ENCODE measurements at regions not wholly inside any gene's neighbourhood (a gene's known extent, or its start where the extent isn't known, plus 50 kb on each side); places are given as distances from the start of the nearest gene placed in this dataset.

DNA sequence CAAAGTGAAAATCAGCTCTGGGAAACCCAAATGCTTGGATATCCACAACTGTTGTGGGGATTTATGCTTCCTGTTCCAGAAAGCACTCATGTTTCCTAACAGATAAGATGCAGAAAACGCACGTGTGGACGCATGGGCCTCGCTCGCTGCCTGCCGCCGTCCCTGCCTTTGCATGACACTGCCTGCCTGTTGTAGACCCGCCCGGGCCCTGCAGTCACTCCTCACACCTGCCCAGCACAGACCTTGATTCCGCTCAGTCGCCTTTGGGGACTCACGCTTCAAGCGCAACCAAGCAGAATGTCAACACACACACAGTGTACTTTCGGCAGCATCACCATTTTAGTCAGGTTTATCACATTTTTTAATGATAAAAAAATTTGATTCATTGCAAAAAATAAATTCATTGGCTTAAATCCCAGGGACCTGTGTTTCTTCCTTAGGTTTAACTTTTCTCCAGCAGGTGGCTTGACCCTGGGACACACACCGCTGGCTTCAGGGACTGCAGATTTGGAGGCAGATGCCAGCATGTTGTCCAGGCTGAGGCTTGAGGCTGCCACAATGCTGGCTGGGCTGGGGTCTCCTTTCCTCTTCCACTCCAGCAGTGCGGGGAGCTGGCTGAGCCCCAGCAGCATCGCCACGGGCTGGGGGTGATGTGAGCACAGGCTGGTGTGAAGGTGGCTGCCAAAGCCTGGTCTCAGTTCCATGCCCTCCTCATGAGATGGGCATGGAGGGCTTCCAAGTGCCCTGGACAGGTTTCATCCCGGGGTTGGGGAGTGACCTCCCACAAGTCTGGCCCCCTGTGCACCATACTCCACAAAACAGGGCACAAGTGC is 416.9 kb upstream of the IRX4 start:
- intact Hi-C loops (cut with micrococcal nuclease) = no loop called here

DNA sequence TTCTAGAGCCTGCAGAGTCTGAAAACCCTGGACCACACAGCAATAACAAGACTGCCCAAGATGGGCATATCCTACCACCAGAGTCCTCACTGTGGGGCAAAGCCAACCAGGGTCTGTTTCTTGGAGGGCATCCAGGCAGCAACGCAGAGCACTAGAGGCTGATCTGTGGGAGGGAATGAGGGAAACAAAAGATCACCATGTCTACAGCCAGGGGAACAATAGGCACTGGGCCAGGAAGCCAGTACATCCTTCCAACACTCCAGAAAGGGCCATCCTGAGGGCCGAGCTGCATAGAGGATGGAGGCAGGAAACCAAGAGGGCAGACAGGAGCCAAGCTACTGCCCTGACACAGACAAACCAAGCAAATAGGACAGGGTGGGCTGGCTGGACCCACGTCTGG is 416.1 kb upstream of the IRX4 start:
- intact Hi-C loops (cut with micrococcal nuclease) = no loop called here

DNA sequence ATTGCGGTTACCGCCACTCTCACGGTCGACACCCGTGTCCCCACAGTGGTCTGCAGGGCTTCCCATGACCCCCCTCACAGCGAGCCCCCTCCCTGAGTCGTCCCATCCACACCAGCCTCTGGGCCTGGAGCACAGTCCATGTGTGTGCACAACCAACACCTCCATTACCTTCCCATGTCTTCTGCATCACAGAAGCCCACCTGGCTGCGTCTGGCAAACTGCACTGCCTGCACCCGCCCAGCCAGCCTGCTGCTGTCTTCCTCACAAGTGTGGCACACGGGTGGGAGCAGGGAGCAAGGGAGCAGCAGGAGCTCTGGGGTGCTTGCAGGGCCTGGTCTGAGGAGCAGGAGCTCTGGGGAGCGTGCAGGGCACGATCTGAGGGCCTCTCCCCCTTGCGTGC is 415.3 kb upstream of the IRX4 start:
- intact Hi-C loops (cut with micrococcal nuclease) = no loop called here

DNA sequence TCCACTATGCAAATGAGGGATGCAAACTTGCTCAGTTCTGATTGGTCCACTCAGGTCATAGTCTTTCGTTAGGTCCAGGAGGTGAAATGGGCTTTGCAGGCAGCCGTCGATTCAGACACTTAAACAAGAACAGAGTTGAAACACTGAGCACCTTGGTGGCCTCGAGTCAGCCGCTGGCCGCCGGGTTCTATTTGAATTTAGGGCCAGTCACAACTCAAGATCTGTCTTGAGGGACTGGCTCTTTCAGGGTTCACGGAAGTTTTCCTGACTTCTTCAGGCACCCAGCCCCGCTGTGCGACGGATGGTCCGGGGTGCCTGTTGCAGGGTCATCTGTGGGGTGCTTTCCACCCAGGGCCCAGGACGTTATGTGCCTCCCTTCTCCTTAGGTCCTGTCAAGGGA is 412.8 kb upstream of the IRX4 start:
- intact Hi-C loops (cut with micrococcal nuclease) = no loop called here

DNA sequence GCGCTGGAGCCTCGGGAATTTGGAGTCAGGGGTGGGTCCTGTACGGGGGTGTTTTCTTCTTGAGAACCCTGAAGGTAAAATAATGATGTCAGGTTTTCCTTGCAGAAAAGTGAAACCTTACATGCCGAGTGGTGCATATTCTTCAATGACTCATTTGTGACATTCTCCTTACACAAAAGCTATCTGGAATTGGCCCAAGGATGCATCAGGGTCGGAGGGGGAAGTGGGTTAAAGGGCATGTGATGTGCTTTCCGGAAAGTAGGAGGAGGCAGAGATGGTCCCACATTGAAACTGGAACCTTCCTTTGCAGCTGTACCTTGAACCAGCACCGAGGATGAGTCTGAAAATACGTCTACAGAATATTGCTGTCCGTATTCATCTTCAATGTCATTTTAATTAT is 411.2 kb upstream of the IRX4 start:
- intact Hi-C loops (cut with micrococcal nuclease) = no loop called here

DNA sequence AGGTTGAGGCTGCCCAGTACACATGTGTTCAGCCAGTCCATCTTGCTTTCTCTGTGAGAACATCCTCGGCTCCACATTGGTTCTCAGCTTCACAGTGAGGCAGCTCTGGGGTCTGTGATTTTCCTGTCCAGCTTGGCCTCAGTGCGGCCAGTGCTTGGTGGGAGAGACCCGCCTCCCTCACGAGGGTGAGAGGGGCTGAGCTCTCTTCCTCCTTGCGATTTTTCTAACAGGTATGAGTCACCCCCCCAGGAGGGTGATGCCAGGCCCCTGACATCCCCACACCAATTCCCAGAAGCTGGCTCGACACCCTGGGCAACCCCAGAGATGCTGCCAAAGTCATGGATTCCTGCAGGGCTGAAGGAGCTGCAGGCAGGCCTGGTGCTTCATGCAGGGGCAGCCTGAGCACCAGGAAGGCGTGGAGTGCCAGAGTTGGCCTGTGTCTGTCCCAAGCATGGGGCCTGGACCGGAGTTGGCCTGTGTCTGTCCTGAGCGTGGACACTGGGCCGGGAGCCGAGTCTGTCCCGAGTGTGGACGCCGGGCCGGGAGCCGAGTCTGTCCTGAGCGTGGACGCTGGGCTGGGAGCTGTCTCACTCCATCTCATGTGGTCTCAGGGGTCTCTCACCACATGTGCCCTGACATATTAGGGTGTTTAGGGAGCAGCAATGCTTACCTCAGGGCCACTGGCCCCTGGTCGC is 408.6 kb upstream of the IRX4 start:
- intact Hi-C loops (cut with micrococcal nuclease) = no loop called here

DNA sequence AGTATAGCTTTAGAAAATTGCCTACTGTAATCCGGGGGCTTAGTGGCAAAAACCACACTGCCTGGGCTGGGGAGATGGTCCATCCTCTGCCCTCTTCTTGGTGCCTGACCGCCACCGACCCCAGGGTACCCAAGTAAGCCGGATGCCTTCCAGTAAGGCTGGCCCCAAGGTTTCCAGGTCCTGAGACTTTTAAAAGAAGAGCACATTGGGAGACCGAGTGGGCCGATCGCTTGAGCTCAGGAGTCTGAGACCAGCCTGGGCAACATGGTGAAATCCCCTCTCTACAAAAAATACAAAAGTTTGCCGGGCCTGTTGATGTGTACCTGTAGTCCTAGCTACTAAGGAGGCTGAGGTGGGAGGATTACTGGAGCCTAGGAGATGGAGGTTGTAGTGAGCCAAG is 406.7 kb upstream of the IRX4 start:
- intact Hi-C loops (cut with micrococcal nuclease) = no loop called here

DNA sequence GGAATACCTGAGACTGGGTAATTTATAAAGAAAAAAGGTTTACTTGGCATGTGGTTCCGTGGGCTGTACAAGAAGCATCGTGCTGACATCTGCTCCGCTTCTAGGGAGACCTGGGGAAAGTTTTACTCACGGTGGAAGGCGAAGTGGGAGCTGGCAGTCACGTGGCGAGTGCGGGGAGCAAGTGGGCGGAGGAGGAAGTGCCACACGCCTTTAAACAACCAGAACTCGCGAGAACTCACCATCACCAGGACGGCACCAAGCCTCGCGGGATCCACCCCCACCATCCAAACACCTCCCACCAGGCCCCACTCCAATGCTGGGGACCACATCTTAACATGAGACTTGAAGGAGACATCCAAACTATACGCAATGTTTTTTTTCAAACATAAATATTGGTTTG is 406.2 kb upstream of the IRX4 start:
- intact Hi-C loops (cut with micrococcal nuclease) = no loop called here

DNA sequence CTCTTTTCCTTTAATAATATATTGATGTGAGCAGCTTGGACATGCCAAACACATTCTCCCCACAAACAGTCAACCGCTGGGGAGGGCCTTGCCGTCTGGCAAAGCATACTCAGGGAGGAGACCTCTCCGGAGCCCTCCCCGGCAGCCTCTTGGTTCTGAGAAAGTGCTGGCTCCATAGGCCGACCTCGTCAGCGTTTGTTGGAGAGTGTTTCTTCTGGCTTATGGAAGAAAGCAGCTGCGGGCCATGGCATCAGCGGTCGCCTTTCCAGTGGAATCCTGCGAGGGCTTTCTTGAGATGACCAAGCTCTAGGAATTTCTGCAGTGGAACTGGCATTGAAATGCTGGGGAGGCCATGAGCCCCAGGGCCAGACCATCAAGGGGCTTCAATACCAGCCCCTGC is 405.7 kb upstream of the IRX4 start:
- intact Hi-C loops (cut with micrococcal nuclease) = no loop called here

DNA sequence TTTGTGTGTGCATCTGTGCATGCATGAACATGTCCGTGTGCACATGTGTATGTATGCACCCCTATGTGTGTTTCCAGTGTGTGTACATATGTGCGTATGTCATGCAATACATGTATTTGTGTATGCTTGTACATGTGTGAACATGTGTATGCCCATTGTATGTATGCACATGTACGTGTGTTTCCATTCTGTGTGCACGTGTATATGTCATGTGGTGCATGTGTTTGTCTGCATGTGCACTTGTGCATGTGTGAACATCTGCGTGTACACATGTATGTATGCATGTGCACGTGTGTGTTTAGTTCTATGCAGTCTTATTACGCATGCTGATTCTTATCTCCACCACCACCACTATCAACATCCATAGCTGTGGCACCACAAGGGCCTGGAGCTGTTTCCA is 403.5 kb upstream of the IRX4 start:
- intact Hi-C loops (cut with micrococcal nuclease) = no loop called here

DNA sequence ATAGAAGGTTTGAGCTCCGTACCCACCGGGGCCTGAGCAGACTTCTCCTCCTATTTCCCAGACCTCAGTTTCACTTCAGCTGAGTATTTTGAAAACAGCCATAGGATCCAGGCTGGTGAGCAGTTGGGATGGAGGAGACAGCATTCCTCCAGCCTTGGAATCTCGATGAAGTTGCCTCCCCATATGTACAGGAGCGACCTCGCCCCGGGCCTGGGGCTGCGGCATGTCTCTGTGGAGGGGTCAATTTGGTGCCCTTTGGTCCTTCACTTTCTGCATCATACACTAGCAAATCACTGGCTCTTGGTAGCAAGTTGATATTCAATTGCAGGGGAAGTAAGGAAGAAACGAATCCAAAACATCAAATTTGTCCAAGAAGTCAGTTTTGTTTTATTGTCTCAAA is 402.0 kb upstream of the IRX4 start:
- intact Hi-C loops (cut with micrococcal nuclease) = loop anchor here (1.0 kb wide), 1 partner anchor 25 kb away; no protein-coding TSS in a partner anchor

DNA sequence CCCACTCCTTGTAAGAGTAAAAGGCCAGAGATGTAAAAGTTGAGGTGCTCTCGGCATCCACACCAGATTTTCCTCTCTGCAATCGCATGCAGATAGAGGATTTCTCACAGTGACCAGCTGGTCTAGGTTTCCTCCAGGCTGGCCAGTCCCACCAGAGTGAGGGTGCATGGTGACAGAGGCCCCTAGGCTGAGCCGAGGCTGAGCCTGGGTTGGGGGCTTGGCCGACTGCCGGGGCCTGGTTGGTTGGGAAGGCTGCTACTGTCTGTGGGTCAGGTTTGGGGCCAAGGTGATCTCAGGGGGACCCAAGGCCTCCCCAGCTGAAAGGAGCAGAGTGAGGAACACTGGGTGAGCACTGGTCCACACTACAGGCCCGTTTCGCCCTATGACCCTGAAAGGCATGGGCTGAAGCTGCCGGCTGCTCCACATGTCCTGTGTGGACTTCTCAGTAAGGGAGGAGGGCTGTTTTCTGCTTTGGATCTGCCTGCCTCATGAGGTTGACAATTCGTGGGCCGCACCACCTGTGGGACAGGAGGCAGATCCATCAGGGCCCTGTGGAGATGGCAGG is 400.8 kb upstream of the IRX4 start:
- intact Hi-C loops (cut with micrococcal nuclease) = no loop called here

DNA sequence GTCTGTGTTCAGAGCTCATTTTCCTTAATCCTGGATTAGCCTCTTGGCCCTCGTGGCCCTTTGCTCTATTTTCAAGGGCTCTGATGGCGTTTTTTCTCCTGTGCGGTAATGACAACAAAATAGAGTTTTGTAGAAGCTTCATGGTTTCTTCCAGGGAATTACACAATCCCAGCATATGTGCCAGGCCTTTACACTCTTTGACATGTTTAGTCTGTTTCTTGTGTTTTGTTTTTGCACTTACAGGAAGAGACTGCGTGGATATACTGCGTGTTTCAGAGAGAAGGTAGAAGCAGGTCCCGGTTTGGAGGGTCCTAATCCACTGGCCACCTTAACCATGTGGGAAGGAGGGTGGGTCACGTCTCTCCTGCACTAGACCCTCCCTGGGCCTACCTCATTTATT is 400.2 kb upstream of the IRX4 start:
- intact Hi-C loops (cut with micrococcal nuclease) = no loop called here

DNA sequence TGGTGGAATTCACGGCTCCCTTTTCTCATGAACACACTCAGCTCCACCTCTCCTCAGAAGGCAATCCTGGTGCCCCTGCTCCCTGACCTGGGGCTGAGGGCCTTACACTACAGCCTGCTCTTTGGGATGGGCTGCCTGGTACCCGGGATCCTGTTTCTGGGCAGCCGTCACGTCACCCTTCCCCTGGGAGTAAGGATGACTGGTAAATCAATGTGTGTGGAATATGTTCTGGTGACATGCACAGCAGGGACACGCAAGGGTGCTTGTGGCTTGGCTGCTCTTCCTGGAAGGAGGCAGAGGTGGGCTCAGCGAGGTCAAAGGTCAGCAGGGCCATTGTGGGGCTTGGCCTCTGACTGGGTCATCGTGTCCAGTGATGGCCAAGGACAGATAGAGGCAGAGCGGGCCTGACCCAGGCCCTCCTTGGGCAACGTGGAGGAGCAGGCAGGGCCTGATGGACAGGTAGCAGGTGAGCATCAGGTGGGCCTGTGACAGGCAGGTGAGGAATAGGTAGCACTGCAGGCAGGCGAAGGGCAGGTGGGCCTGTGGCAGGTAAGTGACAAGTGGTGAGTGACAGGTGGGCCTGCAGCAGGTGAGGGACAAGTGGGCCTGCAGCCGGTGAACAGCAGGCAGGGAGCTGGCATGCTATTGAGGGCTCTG is 399.4 kb upstream of the IRX4 start:
- intact Hi-C loops (cut with micrococcal nuclease) = no loop called here

DNA sequence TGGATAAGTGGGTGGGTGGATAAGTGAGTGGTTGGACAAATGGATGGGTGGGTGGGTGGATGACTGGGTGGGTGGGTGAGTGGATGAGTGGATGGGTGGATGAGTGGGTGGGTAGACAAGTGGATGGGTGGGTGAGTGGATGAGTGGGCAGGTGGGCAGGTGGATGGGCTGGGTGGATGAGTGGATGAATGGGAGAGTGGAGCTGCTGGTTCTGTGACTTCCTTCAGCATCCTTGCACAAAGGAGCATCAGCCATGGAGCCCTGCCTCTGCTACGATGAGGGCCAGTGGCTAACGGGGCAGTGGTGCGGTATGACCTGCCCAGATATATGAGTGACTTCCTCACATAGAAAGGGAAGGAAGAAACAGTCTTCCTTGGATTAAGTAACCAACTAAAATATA is 398.7 kb upstream of the IRX4 start:
- intact Hi-C loops (cut with micrococcal nuclease) = no loop called here

DNA sequence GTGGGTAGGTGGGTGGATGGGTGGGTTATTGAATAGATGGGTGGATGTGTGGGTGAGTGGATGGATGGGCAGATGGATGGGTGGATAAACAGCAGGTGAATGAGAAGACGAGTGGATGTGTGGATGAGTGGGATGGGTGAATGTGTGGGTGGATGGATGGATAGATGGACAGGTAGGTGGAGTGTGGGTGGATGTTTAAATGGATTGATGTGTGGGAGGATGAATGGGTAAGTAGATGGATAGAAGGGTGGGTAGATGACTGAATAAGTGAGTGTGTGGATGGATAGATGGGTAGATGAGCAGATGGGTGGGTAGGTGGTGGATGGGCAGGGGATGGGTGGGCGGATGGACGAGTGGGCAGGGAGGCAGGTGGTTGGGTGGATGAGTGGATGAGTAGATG is 397.6 kb upstream of the IRX4 start:
- intact Hi-C loops (cut with micrococcal nuclease) = no loop called here

DNA sequence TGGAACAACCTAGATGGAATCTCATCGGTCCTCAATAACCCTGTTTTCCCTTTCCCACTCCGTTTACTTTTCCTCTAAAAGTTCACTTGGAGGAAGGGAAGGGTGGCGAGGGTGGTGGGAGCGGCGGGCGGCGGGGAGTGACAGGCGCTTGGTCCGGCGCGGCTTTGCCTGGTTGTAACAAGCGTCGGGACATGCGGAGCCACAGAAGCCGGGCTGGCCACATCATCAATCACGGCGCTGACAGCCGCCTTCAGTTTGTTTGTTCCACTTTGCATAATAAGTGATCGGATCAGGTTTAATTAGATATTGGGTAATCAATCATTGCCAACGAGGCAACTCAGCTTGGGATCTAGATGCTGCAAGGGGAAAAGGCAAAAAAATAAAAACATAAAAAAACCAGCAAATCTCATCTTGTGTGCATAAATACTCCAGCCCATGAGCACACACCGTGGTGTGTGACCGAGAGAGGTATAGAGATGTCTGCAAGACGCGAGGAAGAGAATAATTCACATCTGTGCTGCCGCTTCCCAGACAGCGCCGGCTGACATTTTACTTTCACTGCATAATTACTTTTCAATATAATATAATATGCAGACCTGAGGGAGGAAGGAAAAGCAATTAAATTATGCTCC is 396.2 kb upstream of the IRX4 start:
- intact Hi-C loops (cut with micrococcal nuclease) = no loop called here

DNA sequence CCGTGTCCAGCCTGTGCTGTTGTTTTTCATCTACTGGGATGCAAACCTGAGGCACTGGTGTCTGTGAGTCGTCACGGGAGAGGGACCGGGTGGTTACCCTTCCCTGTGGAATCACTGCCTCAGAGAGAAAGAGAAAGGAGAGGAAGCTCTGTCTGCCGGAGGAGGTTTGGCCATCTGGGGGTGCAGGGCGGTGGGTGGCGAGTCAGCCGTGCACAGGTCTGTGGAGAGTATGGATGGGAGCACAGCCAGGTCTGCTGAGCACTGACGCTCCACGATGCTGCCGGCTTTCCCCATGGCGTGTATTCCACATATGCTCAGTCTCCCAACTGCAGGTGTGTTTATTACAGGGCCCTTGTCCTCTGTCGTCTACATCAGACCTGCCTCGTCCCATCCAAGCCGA is 395.2 kb upstream of the IRX4 start:
- intact Hi-C loops (cut with micrococcal nuclease) = no loop called here

DNA sequence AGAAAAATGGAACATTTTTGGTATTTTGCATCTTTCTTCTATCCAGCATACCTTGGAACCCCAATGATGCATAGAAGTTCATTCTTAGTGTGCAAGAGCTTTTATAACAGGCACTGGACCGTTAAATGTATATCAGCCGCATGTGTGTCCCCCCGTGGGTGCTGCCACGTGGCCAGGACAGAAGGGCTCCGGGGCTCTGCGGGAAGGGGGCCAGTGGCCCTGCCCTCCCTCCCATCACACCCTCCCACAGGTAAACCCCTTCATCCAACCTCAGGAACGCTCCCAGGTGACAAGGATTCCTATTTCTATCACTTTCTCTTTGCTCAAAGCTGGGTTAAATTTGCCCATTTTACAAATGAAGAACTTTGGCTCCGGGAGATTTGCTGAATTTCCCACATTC is 393.4 kb upstream of the IRX4 start:
- intact Hi-C loops (cut with micrococcal nuclease) = no loop called here

DNA sequence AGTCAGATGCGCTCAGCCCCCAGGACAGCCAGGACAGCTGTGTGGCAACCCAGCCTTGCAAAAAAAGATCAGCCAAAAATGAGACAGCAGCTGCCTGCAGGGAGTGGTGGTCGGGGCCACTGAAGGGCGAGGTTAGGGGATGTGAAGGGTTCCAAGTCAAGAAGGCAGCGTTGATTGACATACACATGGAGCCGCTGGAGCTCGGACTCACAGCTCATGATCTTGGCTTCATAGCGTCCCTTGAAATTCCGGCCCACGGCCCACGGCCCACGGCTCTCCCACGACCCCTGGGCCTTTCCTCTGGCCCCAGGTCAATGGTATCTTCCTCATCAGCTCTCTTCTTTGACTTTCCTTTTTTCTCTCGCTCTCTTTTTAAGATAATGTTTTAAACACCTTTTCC is 390.0 kb upstream of the IRX4 start:
- intact Hi-C loops (cut with micrococcal nuclease) = no loop called here

DNA sequence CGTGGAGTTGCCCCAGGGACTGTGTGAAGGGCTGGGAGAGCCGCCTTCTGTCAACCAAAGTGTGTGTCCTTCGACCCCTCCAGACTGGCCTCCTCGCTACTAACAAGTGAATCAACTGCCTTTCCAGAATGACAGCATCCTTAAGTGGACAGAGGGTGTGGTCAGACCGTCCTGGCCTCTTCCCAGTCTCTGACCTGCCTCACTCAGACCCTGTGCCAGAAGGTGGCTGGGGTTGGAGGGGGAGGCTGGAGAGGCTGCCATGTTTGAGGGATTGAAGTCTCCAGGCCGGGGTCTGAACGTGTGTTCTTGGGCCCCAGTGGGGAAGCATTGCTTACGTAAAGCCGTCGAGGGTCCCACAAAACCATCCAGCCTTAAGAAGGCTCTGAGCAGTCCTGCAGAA is 389.3 kb upstream of the IRX4 start:
- intact Hi-C loops (cut with micrococcal nuclease) = no loop called here

DNA sequence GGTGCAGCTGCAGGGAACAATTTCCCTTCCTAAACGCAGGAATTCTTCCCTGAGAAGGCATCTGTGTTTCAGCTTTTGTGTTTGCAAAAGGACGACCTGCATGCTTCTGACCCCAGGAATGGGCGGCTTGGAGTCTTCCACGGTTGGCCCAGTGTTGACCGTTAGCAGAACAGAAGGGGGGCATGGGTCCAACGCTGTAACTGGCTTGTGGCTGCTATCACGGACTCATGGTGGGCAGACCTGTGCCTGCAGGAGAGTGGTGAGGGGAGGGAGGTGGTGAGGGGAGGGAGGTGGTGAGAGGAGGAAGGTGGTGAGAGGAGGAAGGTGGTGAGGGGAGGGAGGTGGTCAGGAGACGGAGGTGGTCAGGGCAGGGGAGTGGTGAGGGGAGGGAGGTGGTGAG is 388.6 kb upstream of the IRX4 start:
- intact Hi-C loops (cut with micrococcal nuclease) = no loop called here
